NCI-H510A (cell line): ENCODE measurements at regions not wholly inside any gene's neighbourhood (a gene's known extent, or its start where the extent isn't known, plus 50 kb on each side); places are given as distances from the start of the nearest gene placed in this dataset.

Experiments used
- DNase-seq: peaks from one replicate; lab custom pipeline; 2025; lab: John Stamatoyannopoulos, UW

- DNase-seq, result no peak
Measured at GRCh38 chr4:56240554-56241174, 146.6 kb downstream of the AASDH start.

GRCh38 chr4:56238251-56238650, 149.0 kb downstream of the AASDH start:
- DNase-seq, result no peak

GRCh38 chr4:56235725-56236124, 151.6 kb downstream of the AASDH start:
- no peak for DNase-seq

GRCh38 chr4:56235011-56235410, 152.3 kb downstream of the AASDH start:
- DNase-seq, result no peak

GRCh38 chr4:56234098-56234497, 153.2 kb downstream of the AASDH start:
- no peak for DNase-seq

- no peak for DNase-seq
Measured at GRCh38 chr4:56231410-56231809, 155.9 kb downstream of the AASDH start.

GRCh38 chr4:56229947-56230346, 157.3 kb downstream of the AASDH start:
- no peak for DNase-seq

- DNase-seq, result no peak
Measured at GRCh38 chr4:56227301-56227835, 159.9 kb downstream of the AASDH start.

GRCh38 chr4:56226579-56226978, 160.7 kb downstream of the AASDH start:
- no peak for DNase-seq

GRCh38 chr4:56224641-56225040, 162.7 kb downstream of the AASDH start:
- DNase-seq, result no peak

GRCh38 chr4:56222514-56222913, 164.8 kb downstream of the AASDH start:
- DNase-seq, result no peak

GRCh38 chr4:56220261-56220660, 167.0 kb downstream of the AASDH start:
- DNase-seq, result no peak

- DNase-seq, result no peak
Measured at GRCh38 chr4:56219447-56219846, 167.8 kb downstream of the AASDH start.

- DNase-seq, result no peak
Measured at GRCh38 chr4:56218230-56218895, 168.9 kb downstream of the AASDH start.

GRCh38 chr4:56217343-56217890, 169.9 kb downstream of the AASDH start:
- DNase-seq, result no peak

GRCh38 chr4:56215901-56216300, 171.4 kb downstream of the AASDH start:
- DNase-seq, result no peak

GRCh38 chr4:56215141-56215783, 172.0 kb downstream of the AASDH start:
- no peak for DNase-seq

- DNase-seq, result no peak
Measured at GRCh38 chr4:56213543-56213942, 173.7 kb downstream of the AASDH start.

GRCh38 chr4:56212774-56213173, 174.5 kb downstream of the AASDH start:
- no peak for DNase-seq

GRCh38 chr4:56211202-56211601, 176.1 kb downstream of the AASDH start:
- DNase-seq, result no peak

- no peak for DNase-seq
Measured at GRCh38 chr4:56210397-56210796, 176.9 kb downstream of the AASDH start.

- no peak for DNase-seq
Measured at GRCh38 chr4:56209767-56210166, 177.5 kb downstream of the AASDH start.

- DNase-seq, result no peak
Measured at GRCh38 chr4:56208103-56208502, 179.2 kb downstream of the AASDH start.
